ENCODE measurements at regions not wholly inside any gene's neighbourhood (a gene's known extent, or its start where the extent isn't known, plus 50 kb on each side); places are given as distances from the start of the nearest gene placed in this dataset.
"Not testable (repeated sequence)": the region's sequence is repeated elsewhere in the genome, so short reads cannot be mapped to it uniquely, and the experiment has no call there.

DNA sequence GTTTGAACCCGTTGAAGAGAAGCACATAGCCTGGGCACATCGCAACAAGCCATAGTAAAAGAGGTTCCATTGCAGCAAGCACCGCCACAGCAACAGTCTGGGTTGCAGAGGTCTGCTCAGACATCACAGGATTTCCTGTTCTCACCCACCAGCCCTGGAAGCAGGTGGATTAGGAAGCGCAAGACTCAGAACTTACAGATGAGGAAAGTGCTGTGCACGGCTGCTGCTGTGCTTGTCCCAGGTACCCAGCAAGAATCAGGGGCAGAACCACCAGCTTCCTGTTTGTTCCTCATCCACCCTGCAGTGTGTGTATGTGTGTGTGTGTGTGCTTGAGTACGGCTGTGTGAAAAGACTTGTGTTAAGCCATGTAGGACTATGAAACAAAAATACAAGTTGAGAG, 124.7 kb upstream of the IRX2 start:
- DNase-seq, result no peak

GRCh38 chr5:2874099-2874498, 122.6 kb upstream of the IRX2 start:
- DNase-seq, result no peak

GRCh38 chr5:2872676-2873075, 121.2 kb upstream of the IRX2 start:
- no peak for DNase-seq

DNA sequence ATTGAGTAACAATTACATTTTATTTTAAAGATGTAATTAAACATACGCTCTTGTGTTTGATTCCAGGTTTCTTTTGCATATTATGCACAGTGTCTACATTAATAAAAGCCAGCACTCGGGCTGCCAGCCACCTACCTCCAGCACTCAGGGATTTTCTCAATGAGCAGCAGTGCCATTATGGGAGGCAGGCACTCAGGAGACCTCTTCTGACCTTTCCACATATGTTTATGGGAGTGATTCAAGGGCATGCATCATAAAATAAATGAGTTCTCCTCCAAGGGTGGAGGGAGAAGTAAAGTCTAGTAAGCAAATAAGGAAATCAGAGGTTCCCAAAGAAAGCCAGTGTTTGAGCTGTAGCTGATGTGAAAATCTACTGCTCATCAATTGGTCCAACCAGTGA, 119.8 kb upstream of the IRX2 start:
- DNase-seq, result no peak

- DNase-seq, result no peak
Measured at GRCh38 chr5:2869471-2869870, 118.0 kb upstream of the IRX2 start.

DNA sequence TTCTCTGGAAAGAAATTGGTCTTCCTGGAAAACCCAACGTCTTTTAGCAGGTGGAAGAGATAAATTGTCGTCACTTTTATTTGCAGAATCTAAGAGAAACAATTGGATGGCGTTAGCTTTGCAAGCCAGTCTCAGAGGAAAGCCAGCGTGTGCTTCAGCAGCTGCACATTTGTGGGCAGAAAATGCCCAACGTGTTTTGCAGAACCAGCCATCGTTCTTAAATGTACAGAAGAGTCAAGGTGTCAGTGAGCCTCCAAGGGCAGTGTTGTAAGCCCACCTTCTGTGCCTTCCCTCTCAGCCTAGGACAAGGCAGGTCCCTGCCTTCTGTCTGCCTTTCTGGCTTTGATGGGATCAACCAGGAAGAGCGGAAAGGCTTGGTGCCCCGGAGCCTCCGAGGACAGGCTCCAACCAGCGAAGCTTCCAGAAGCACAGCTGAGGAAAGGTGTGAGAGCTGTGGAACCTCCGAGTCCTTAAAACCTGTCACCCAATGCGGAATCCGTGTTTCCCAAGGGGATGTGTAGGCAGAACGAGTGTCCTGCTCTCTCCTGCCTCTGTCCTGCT, 116.0 kb upstream of the IRX2 start:
- no peak for DNase-seq

- no peak for DNase-seq
Measured at GRCh38 chr5:2866662-2867372, 115.3 kb upstream of the IRX2 start.

GRCh38 chr5:2865856-2866255, 114.4 kb upstream of the IRX2 start:
- DNase-seq, result no peak

GRCh38 chr5:2864515-2865105, 113.1 kb upstream of the IRX2 start:
- no peak for DNase-seq

DNA sequence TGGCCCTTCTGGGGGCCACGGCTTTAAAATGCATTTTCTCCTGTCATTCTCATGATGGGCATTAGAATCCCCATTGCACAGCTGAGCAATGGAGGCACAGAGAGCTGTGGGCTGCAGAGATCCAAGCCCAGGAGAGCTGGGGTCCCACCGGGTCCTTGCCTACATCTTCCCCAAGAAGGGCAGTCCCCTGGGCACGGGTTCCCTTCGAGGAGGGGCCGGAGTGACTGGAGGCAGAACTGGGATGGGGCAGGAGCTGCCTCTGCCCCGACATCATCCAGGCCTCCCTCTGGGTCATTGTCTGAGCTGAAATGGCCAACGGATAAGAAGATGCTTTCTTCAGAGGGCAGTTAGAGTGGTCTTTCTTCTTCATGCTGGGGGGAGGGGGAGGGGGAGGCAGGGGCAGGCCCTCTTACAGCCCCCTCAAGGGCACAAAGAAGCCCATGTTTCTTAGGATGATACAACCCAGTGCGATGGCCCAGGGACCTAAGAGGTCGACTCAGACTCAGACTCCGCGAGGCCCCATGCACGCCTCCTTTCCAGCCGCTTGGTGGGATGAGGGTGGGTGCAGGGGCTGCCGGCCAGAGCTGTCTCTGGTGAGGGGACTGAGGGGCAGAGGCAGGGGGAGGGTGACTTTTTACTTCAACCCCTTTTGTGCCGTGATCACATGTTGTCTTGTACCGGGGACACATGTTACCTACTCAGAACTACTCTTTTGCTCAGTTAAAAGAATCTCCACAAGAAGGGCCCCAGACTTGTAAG, 112.4 kb upstream of the IRX2 start:
- DNase-seq, result no peak

DNA sequence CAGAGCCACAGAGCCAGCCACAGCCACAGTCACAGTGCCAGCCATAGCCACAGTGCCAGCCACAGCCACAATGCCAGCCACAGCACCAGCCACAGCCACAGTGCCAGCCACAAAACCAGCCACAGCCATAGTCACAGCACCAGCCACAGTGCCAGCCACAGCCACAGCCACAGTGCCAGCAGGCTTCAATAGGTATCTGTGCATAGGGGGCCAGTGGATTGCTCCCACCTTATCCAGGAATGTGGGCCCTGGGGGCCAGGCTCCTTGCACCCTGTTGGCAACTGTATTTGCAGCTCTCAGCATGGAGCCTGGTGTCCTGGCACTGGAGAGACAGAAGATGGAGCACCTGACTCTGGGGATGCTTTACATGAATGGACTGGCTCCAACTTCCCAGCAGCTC, 111.7 kb upstream of the IRX2 start:
- DNase-seq, result no peak

GRCh38 chr5:2862176-2862575, 110.7 kb upstream of the IRX2 start:
- DNase-seq, result not testable (repeated sequence)

DNA sequence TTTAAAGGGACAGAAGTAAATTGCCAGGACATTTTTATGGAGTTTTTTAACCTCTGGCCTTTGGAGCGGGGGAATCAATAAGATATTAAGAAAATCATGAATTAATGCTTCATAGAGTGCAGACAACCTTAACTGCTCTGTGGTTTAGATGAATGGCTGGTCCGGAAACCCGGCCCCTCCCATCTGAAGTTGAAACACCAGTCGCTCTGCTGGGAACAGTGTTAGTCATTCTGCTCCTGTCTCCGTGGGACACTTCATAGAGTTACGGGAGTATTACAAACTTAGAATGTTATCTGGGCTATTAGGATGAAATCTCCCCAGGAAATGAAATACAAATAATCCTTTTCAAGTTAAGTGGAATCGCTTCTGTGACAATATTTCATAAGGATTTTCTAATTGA, 110.1 kb upstream of the IRX2 start:
- no peak for DNase-seq

DNA sequence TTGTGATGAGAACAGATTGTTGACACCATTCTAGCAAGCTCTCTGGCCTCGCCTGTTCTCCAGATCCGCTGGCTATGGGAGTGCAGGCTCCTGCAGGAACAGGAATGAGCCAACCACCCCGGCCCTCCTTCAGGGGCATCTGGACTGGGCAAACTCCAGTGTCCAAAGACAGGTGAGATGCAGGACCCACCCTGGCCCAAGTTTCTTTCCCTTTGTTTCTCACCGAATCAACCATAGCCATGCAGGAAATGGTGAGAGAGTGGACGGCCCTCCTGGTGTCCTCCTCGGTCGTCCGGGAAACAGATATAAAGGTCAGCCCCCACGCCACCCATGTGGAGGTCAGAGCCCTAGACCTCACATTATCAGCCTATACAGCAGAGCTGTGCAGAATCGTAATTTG, 108.6 kb upstream of the IRX2 start:
- no peak for DNase-seq

DNA sequence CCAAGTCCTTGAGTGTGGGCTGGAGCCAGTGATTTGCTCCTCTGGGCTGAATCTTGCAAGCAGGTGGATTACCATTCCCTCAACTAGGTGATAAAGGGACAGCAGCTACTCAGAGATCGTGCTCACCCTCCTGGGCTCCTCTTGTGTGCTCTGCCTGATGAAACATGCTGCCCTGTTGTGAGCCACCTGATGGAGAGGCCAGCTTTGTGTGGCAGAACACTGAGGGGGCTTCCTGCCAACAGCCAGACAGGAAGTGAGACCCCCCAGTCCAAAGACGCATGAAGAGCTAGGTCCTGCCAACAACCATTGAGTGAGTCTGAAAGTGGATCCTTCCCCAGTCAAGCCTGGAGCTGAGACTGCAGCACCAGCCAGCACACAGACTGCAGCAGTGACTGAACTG, 106.4 kb upstream of the IRX2 start:
- no peak for DNase-seq

DNA sequence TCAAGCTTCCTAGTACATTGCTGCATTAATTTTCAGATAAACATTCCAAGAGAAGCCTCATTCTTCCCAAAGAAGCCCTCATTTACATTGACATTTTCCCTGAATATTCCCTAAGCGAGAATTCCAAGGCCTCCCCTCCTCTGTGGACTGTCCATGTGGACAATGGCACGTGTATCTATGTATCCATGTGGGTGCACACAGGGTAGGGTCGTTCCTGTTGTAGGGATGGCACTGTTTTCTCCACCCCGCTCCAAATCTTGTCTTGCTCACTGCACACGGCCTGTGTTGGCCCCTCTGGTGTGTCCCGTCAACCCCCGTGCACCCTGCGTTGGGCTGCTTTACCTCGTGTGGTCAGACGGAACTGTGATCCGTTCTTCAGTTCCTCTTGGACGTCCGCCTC, 104.7 kb upstream of the IRX2 start:
- DNase-seq, result no peak

- DNase-seq, result no peak
Measured at GRCh38 chr5:2852446-2852845, 101.0 kb upstream of the IRX2 start.

DNA sequence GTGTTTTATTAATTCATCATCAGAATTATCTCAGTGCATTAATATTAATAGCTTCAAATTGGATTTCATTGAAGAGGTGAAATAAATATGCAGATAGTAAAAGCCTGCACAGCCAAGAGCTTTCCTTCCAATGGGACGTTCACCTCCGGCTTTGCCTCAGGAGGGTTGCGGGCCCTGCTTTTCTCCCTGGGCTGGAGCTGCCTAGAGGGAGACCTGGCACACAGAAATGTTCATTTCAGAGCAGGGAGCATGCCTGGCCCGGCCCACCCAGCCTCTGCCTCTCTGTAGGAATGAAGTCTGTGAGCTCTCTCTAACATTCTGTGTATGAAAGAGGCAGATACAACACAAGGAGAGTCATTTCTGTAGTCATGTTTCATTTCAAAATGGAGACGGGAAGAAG, 100.4 kb upstream of the IRX2 start:
- no peak for DNase-seq

DNA sequence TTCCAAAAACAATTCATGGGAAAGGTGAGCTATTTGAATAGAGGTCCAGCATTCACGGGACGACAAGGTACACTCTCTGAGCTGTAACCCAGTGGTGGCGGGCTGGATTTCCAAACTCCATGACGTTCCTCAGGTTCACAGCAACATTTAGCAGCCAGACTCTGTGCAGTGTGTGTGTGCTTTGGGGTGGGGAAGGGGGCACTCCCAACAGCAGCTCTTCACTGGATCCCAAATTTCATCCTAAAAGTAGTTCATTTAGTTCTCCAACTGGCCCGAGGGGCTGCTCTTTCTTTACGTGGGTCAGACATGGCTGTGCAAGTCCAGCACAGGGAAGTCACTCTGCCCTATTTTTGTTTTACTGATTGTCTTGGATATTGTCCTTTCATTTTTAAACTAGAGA, 98.0 kb upstream of the IRX2 start:
- DNase-seq, result no peak

DNA sequence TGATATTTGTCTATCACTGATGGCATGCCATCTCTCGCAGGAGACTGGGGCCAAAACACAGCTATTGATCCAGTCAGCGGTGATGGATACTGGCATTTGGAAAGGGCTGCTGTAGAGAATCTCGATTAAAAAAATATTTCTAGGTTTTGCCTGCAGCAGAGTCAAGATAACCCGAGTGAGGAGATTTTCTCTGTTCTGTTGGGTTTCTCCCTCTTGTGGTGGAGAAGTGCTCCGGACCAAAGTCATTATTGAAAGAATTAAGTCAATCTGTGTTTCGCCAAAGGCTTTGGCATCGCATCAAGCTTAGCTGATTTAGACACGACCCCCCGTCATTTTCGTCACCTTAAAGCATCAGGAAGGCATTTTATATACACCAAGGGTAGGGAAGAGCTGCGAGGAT, 97.1 kb upstream of the IRX2 start:
- no peak for DNase-seq

GRCh38 chr5:2847608-2848007, 96.1 kb upstream of the IRX2 start:
- DNase-seq, result no peak

GRCh38 chr5:2841208-2841607, 89.7 kb upstream of the IRX2 start:
- no peak for DNase-seq

- DNase-seq, result no peak
Measured at GRCh38 chr5:2840372-2840915, 89.0 kb upstream of the IRX2 start.

DNA sequence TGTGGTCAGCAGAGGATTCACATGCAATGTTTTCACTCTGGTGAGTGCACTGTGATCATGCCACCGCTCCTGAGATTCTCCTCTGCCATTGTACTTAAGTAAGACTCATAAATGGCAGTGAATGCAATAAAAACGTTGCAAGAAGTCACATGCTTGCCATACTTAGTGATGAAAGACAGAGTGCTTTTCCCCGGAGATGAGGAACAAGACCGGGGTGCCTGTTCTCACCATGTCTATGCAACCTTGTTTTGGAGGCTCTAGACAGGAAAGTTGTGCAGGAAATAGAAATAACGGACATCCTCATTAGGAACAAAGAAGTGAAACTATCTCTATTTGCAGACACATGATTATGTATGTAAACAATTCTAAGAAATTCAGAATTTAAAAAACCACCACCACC, 84.7 kb upstream of the IRX2 start:
- DNase-seq, result no peak

All from NCI-H69 (cell line).